ENCODE measurements at regions not wholly inside any gene's neighbourhood (a gene's known extent, or its start where the extent isn't known, plus 50 kb on each side); places are given as distances from the start of the nearest gene placed in this dataset.

DNA sequence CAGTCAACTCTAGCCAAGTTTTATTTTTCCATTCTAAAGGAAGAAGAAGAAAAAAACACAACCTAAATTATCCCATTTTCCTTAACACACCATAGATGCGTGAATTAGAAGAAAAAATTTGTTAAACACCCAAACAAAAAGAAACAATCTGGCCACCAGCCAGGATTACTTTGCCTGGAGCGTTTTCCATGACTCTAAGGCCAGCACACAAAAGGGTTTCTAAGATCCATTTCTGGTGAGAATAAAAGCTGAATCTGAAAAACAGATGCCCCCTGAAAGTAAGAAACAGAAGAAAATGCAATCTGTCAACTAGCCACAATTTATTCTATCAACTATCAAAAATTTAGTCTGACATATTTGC, 267.2 kb upstream of the SULF2 start:
- H3K27ac ChIP-seq: no peak overlapping the region

GRCh38 chr20:48051794-48052474, 266.7 kb upstream of the SULF2 start:
- Histone ChIP-seq H3K4me1 (no peaks in the 10 kb centered on the region), H3K9me3 (no peaks in the 10 kb centered on the region), H3K36me3 (no peaks in the 10 kb centered on the region), H3K4me3 (no peak overlapping the region), H3K27me3 (no peaks in the 10 kb centered on the region), H3K27ac (no peak overlapping the region)
- whole genome bisulfite sequencing, 2 donors: 35 to 49% methylated on average over 3 of the region's 3 CpGs
- intact Hi-C loops (cut with DNase I): no loop called here
- no peak for TF ChIP-seq CTCF (IDR thresholded peaks at IDR 0.05)
- DNase-seq (no peak), FAIRE-seq (no peak), ATAC-seq (no peak)

More for the DNA sequence above, 267.2 kb upstream of the SULF2 start:
- no peaks in the 10 kb centered on the region for H3K27me3 ChIP-seq
- TF ChIP-seq CTCF (IDR thresholded peaks at IDR 0.05): no peak
- no peak for DNase-seq
- H3K4me1 ChIP-seq: no peaks in the 10 kb centered on the region
- whole genome bisulfite sequencing, 2 donors: 41 to 45% methylated on average over 2 of the region's 2 CpGs
- FAIRE-seq: no peak
- intact Hi-C loops (cut with DNase I): no loop called here
- ATAC-seq: no peak
- H3K9me3 ChIP-seq: no peaks in the 10 kb centered on the region
- H3K4me3 ChIP-seq: no peak overlapping the region
- no peaks in the 10 kb centered on the region for H3K36me3 ChIP-seq

- no peak for TF ChIP-seq CTCF (IDR thresholded peaks at IDR 0.05)
- intact Hi-C loops (cut with DNase I): no loop called here
- FAIRE-seq: no peak
- H3K27ac ChIP-seq: no peak overlapping the region
- no peaks in the 10 kb centered on the region for H3K36me3 ChIP-seq
- H3K27me3 ChIP-seq: no peaks in the 10 kb centered on the region
- no peak for DNase-seq
- H3K4me3 ChIP-seq: no peak overlapping the region
- no peak for ATAC-seq
- H3K9me3 ChIP-seq: no peaks in the 10 kb centered on the region
- no peaks in the 10 kb centered on the region for H3K4me1 ChIP-seq
- 35 to 43% methylated on average over 1 of the region's 1 CpG for WGBS, 2 donors
Observed at GRCh38 chr20:48049641-48050040, 264.4 kb upstream of the SULF2 start.

DNA sequence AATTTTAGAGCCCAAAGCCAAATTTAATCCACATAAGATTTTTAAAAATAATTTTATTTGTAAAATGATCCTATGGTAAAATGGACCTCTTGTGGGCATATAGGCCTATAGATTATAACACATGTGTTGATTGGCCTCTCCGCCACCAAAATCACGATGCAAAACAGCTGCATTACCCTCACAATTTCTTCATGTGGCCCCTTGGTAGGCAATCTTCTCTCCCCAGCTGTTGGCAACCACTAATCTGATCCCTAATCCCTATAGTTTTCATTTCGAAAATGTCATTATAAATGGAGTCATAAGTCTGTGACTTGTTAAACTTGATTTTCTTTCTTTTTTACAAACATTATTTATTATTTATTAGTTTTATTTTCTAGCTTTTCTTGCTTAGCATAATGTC, 263.9 kb upstream of the SULF2 start:
- H3K36me3 ChIP-seq: no peaks in the 10 kb centered on the region
- DNase-seq (no peak), FAIRE-seq (no peak), ATAC-seq (no peak)
- no peak overlapping the region for H3K4me3 ChIP-seq
- no peaks in the 10 kb centered on the region for H3K4me1 ChIP-seq
- WGBS, 2 donors: 70 to 78% methylated on average over 3 of the region's 3 CpGs
- H3K27ac ChIP-seq: no peak overlapping the region
- H3K27me3 ChIP-seq: no peaks in the 10 kb centered on the region
- intact Hi-C loops (cut with DNase I): no loop called here
- H3K9me3 ChIP-seq: no peaks in the 10 kb centered on the region
- no peak for TF ChIP-seq CTCF (IDR thresholded peaks at IDR 0.05)

GRCh38 chr20:48047447-48047846, 262.2 kb upstream of the SULF2 start:
- no peak overlapping the region for H3K27ac ChIP-seq
- H3K4me3 ChIP-seq: no peak overlapping the region
- no peaks in the 10 kb centered on the region for H3K9me3 ChIP-seq
- TF ChIP-seq CTCF (IDR thresholded peaks at IDR 0.05): no peak
- no peaks in the 10 kb centered on the region for H3K27me3 ChIP-seq
- FAIRE-seq (no peak), DNase-seq (no peak), ATAC-seq (no peak)
- H3K4me1 ChIP-seq: no peaks in the 10 kb centered on the region
- intact Hi-C loops (cut with DNase I): no loop called here
- H3K36me3 ChIP-seq: no peaks in the 10 kb centered on the region
- WGBS, 2 donors: 49 to 73% methylated on average over 4 of the region's 4 CpGs
